ENCODE measurements at regions not wholly inside any gene's neighbourhood (a gene's known extent, or its start where the extent isn't known, plus 50 kb on each side); places are given as distances from the start of the nearest gene placed in this dataset.

GRCh38 chr10:28408237-28408777 is 105.4 kb upstream of the MPP7 start:
- Histone ChIP-seq H3K79me2 (ENCODE audit: insufficient read depth, low read length) (no peaks in the 10 kb centered on the region), H3K4me1 (ENCODE audit: insufficient read depth, low read length) (no peaks in the 10 kb centered on the region), H3K36me3 (ENCODE audit: insufficient read depth, low read length) (no peaks in the 10 kb centered on the region), H3K4me3 (ENCODE audit: low read depth in 1 of 2, low read length in 2 of 2) (no peak overlapping the region), H3K27me3 (ENCODE audit: insufficient read depth, low read length, poor library complexity) (no peaks in the 10 kb centered on the region), H2AFZ (ENCODE audit: low read depth, low read length) (peak overlapping the region; percentile 26), H3K9me3 (ENCODE audit: insufficient read depth, low read length, severe bottlenecking) (no peaks in the 10 kb centered on the region), H3K27ac (ENCODE audit: low read length) (no peak overlapping the region), H3K9ac (ENCODE audit: low read depth, low read length) (no peak overlapping the region), H3K4me2 (ENCODE audit: insufficient read depth, low read length) (no peak overlapping the region), H4K20me1 (ENCODE audit: insufficient read depth, low read length) (no peaks in the 10 kb centered on the region)
- TF ChIP-seq EZH2 (IDR thresholded peaks at IDR 0.05; ENCODE audit: borderline replicate concordance, low read depth, low read length, severe bottlenecking) (no peak), CTCF (IDR thresholded peaks at IDR 0.05; ENCODE audit: borderline replicate concordance, extremely low read depth, low read length, poor library complexity, severe bottlenecking) (no peak)
- ATAC-seq (ENCODE audit: insufficient read depth, low read depth) (no peak), DNase-seq (no peak)

- TF ChIP-seq CTCF (IDR thresholded peaks at IDR 0.05; ENCODE audit: borderline replicate concordance, extremely low read depth, low read length, poor library complexity, severe bottlenecking) (peak; percentile 30), EZH2 (IDR thresholded peaks at IDR 0.05; ENCODE audit: borderline replicate concordance, low read depth, low read length, severe bottlenecking) (no peak)
- no peak overlapping the region for H3K4me2 ChIP-seq (ENCODE audit: insufficient read depth, low read length)
- no peak overlapping the region for H3K9ac ChIP-seq (ENCODE audit: low read depth, low read length)
- H3K4me1 ChIP-seq (ENCODE audit: insufficient read depth, low read length): no peaks in the 10 kb centered on the region
- no peak overlapping the region for H2AFZ ChIP-seq (ENCODE audit: low read depth, low read length)
- no peaks in the 10 kb centered on the region for H3K36me3 ChIP-seq (ENCODE audit: insufficient read depth, low read length)
- no peaks in the 10 kb centered on the region for H3K79me2 ChIP-seq (ENCODE audit: insufficient read depth, low read length)
- ATAC-seq (ENCODE audit: insufficient read depth, low read depth): no peak
- H3K27ac ChIP-seq (ENCODE audit: low read length): no peak overlapping the region
- H3K27me3 ChIP-seq (ENCODE audit: insufficient read depth, low read length, poor library complexity): no peaks in the 10 kb centered on the region
- no peak overlapping the region for H3K4me3 ChIP-seq (ENCODE audit: low read depth in 1 of 2, low read length in 2 of 2)
- no peaks in the 10 kb centered on the region for H3K9me3 ChIP-seq (ENCODE audit: insufficient read depth, low read length, severe bottlenecking)
- H4K20me1 ChIP-seq (ENCODE audit: insufficient read depth, low read length): no peaks in the 10 kb centered on the region
- no peak for DNase-seq
Observed at GRCh38 chr10:28410420-28411135, 107.7 kb upstream of the MPP7 start.

- no peak overlapping the region for H2AFZ ChIP-seq (ENCODE audit: low read depth, low read length)
- H3K9ac ChIP-seq (ENCODE audit: low read depth, low read length): no peak overlapping the region
- H3K4me3 ChIP-seq (ENCODE audit: low read depth in 1 of 2, low read length in 2 of 2): no peak overlapping the region
- TF ChIP-seq EZH2 (IDR thresholded peaks at IDR 0.05; ENCODE audit: borderline replicate concordance, low read depth, low read length, severe bottlenecking) (no peak), CTCF (IDR thresholded peaks at IDR 0.05; ENCODE audit: borderline replicate concordance, extremely low read depth, low read length, poor library complexity, severe bottlenecking) (no peak)
- no peaks in the 10 kb centered on the region for H3K79me2 ChIP-seq (ENCODE audit: insufficient read depth, low read length)
- no peak overlapping the region for H3K4me2 ChIP-seq (ENCODE audit: insufficient read depth, low read length)
- H3K27ac ChIP-seq (ENCODE audit: low read length): no peak overlapping the region
- H3K9me3 ChIP-seq (ENCODE audit: insufficient read depth, low read length, severe bottlenecking): no peaks in the 10 kb centered on the region
- no peaks in the 10 kb centered on the region for H4K20me1 ChIP-seq (ENCODE audit: insufficient read depth, low read length)
- ATAC-seq (ENCODE audit: insufficient read depth, low read depth): no peak
- no peaks in the 10 kb centered on the region for H3K36me3 ChIP-seq (ENCODE audit: insufficient read depth, low read length)
- no peaks in the 10 kb centered on the region for H3K4me1 ChIP-seq (ENCODE audit: insufficient read depth, low read length)
- H3K27me3 ChIP-seq (ENCODE audit: insufficient read depth, low read length, poor library complexity): no peaks in the 10 kb centered on the region
- no peak for DNase-seq
Observed at GRCh38 chr10:28411136-28411460, 108.2 kb upstream of the MPP7 start.

Data from DND-41 (cell line).